IMR-90 (cell line): ENCODE measurements at regions not wholly inside any gene's neighbourhood (a gene's known extent, or its start where the extent isn't known, plus 50 kb on each side); places are given as distances from the start of the nearest gene placed in this dataset.

Experiments used
- ATAC-seq: fragments of 200-7000 bp; cut with Tn5 transposase; 2 replicates; pipeline ENCODE4 v1.9.1; 2020; ENCODE audit warnings: low read depth, mild to moderate bottlenecking, moderate library complexity
- BruUV-seq: library from RNA; stranded (reverse); fragments of 400-500 nt; replicated peaks from 2 replicates; lab custom pipeline; 2021; lab: Mats Ljungman, UMichigan
- CTCF ChIA-PET: fragments of 300-600 bp; formaldehyde crosslinking; extraction: SDS; loops from one replicate; lab custom pipeline; 2021; ENCODE audit warnings: antibody characterized with exemption; lab: Yijun Ruan, JAX
- POLR2A ChIA-PET: fragments of 300-600 bp; sonication (Branson Sonifier 250); formaldehyde crosslinking; loops from one replicate; lab custom pipeline; 2022; ENCODE audit warnings: antibody characterized with exemption; ENCODE audit not compliant: unreplicated experiment; lab: Charles Lee
- DNase-seq: peaks from one replicate; pipeline ENCODE4 v3.0.0; 2013
- H2AFZ ChIP-seq: replicated peaks from 2 replicates; pipeline ENCODE3; 2013; ENCODE audit warnings: low read length, mild to moderate bottlenecking; ENCODE audit not compliant: poor library complexity
- H2AK5ac ChIP-seq: 2 replicates; pipeline ENCODE4 v1.6.1; 2013; ENCODE audit warnings: low read depth, low read length, inconsistent platforms
- H2AK9ac ChIP-seq: replicated peaks from 2 replicates; pipeline ENCODE3; 2013; ENCODE audit warnings: mild to moderate bottlenecking, low read depth, low read length, moderate library complexity; ENCODE audit not compliant: poor library complexity
- H2BK120ac ChIP-seq: 2 replicates; pipeline ENCODE4 v1.6.1; 2013; ENCODE audit warnings: low read depth, low read length, inconsistent platforms
- H2BK15ac ChIP-seq: 3 replicates; pipeline ENCODE4 v1.6.1; 2013; ENCODE audit warnings: low read depth, low read length, inconsistent platforms
- H2BK20ac ChIP-seq: 2 replicates; pipeline ENCODE4 v1.6.1; 2013; ENCODE audit warnings: low read depth, mild to moderate bottlenecking, inconsistent platforms, low read length, moderate library complexity
- H2BK5ac ChIP-seq: 2 replicates; pipeline ENCODE4 v1.6.1; 2013; ENCODE audit warnings: mild to moderate bottlenecking, low read depth, low read length, inconsistent platforms; ENCODE audit not compliant: poor library complexity, severe bottlenecking
- H3K14ac ChIP-seq: replicated peaks from 2 replicates; pipeline ENCODE4 v1.6.1; 2013; ENCODE audit warnings: low read depth, low read length, inconsistent platforms
- H3K18ac ChIP-seq: 2 replicates; pipeline ENCODE4 v1.6.1; 2013; ENCODE audit warnings: low read depth, low read length, control low read depth
- H3K23ac ChIP-seq: 2 replicates; pipeline ENCODE4 v1.6.1; 2013; ENCODE audit warnings: low read depth, low read length, inconsistent platforms
- H3K27ac ChIP-seq: 2 replicates; pipeline ENCODE4 v1.5.1; 2013; ENCODE audit warnings: mild to moderate bottlenecking, control low read depth, low read length; ENCODE audit not compliant: insufficient read depth
- H3K27me3 ChIP-seq: 2 replicates; pipeline ENCODE4 v1.6.1; 2013; ENCODE audit warnings: low read length; ENCODE audit not compliant: control insufficient read depth, insufficient read depth
- H3K36me3 ChIP-seq: 2 replicates; pipeline ENCODE4 v1.6.1; 2013; ENCODE audit warnings: low read length, mixed read lengths; ENCODE audit not compliant: control insufficient read depth, insufficient read depth
- H3K4ac ChIP-seq: 2 replicates; pipeline ENCODE4 v1.6.1; 2013; ENCODE audit warnings: low read depth, low read length, inconsistent platforms
- H3K4me1 ChIP-seq: 2 replicates; pipeline ENCODE4 v1.6.1; 2013; ENCODE audit warnings: low read length, mixed read lengths; ENCODE audit not compliant: control insufficient read depth, insufficient read depth
- H3K4me2 ChIP-seq: 2 replicates; pipeline ENCODE4 v1.6.1; 2013; ENCODE audit warnings: low read depth, mild to moderate bottlenecking, control low read depth, low read length, moderate library complexity
- H3K4me3 ChIP-seq: 2 replicates; pipeline ENCODE4 v1.5.1; 2013; ENCODE audit warnings: low read depth, mild to moderate bottlenecking, control low read depth, low read length, moderate library complexity; ENCODE audit not compliant: insufficient read depth
- H3K56ac ChIP-seq: 2 replicates; pipeline ENCODE4 v1.6.1; 2013; ENCODE audit warnings: low read length, inconsistent platforms; ENCODE audit not compliant: insufficient read depth; ENCODE audit errors: extremely low read depth
- H3K79me1 ChIP-seq, 2 experiments: 2 replicates each; pipeline ENCODE4 v1.6.1; 2013; ENCODE audit warnings: low read length in 2 of 2, inconsistent platforms in 1 of 2, low read depth in 1 of 2
- H3K9ac ChIP-seq: 2 replicates; pipeline ENCODE4 v1.6.1; 2013; ENCODE audit warnings: low read depth, low read length, control low read depth
- H3K9me1 ChIP-seq: 2 replicates; pipeline ENCODE4 v1.6.1; 2013; ENCODE audit warnings: low read length, inconsistent platforms; ENCODE audit not compliant: insufficient read depth
- H3K9me3 ChIP-seq: 2 replicates; pipeline ENCODE4 v1.6.1; 2013; ENCODE audit warnings: low read length; ENCODE audit not compliant: control insufficient read depth, insufficient read depth
- H4K20me1 ChIP-seq: 2 replicates; pipeline ENCODE4 v1.6.1; 2013; ENCODE audit warnings: low read length, inconsistent platforms; ENCODE audit not compliant: insufficient read depth
- H4K5ac ChIP-seq: 2 replicates; pipeline ENCODE4 v1.6.1; 2013; ENCODE audit warnings: mild to moderate bottlenecking, low read depth, low read length, control low read depth
- H4K8ac ChIP-seq, 2 experiments: 2 replicates each; pipeline ENCODE4 v1.6.1; 2013; ENCODE audit warnings: low read depth in 2 of 2, low read length in 2 of 2, control low read depth in 1 of 2, inconsistent platforms in 1 of 2
- H4K91ac ChIP-seq: 2 replicates; pipeline ENCODE4 v1.6.1; 2013; ENCODE audit warnings: low read depth, low read length, inconsistent platforms; ENCODE audit not compliant: insufficient read depth
- MAFK ChIP-seq: IDR thresholded peaks from 2 replicates; pipeline ENCODE4 v1.6.1; 2012; ENCODE audit warnings: low read depth, low read length, improper control_type of control experiment
- RAD21 ChIP-seq: IDR thresholded peaks from 2 replicates; pipeline ENCODE4 v1.6.1; 2012; ENCODE audit warnings: low read length, improper control_type of control experiment
- dilution Hi-C: fragments of 300-500 bp; cut with HindIII; formaldehyde crosslinking; loops from one replicate; pipeline ENCODE4 v1.14.3; 2018; ENCODE audit warnings: low sequenced_read_pairs; ENCODE audit not compliant: unreplicated experiment
- in situ Hi-C: fragments of 300-500 bp; cut with MboI; formaldehyde crosslinking; loops from 3 replicates; pipeline ENCODE4 v1.14.3; 2019; ENCODE audit warnings: low sequenced_read_pairs, inconsistent platforms, mixed read lengths
- intact Hi-C: fragments of 100-400 bp; cut with micrococcal nuclease; formaldehyde crosslinking; loops from 2 replicates; pipeline ENCODE4 v1.10.0; 2022

GRCh38 chr3:66145408-66145733 is 75.4 kb upstream of the SLC25A26 start:
- intact Hi-C loops (no loop called here), dilution Hi-C loops (no loop called here), in situ Hi-C loops (loop anchor here (10.0 kb wide), 1 partner anchor 361 kb away; no protein-coding TSS in a partner anchor)
- no TSS peak for BruUV-seq
- Histone ChIP-seq H4K20me1 (no peaks in the 10 kb centered on the region), H3K9me3 (no peaks in the 10 kb centered on the region), H3K4me2 (no peak overlapping the region), H2BK15ac (no peak overlapping the region), H3K4ac (no peak overlapping the region), H3K14ac (no peak overlapping the region), H4K8ac (no peak overlapping the region), H3K18ac (no peak overlapping the region), H4K91ac (no peak overlapping the region), H3K56ac (no peak overlapping the region), H3K27ac (no peak overlapping the region), H2BK120ac (no peak overlapping the region), H3K4me3 (no peak overlapping the region), H2AK9ac (no peak overlapping the region), H2BK5ac (no peak overlapping the region), H4K5ac (no peak overlapping the region), H3K4me1 (no peaks in the 10 kb centered on the region), H3K9ac (no peak overlapping the region), H2AK5ac (no peak overlapping the region), H2BK20ac (no peak overlapping the region), H3K79me1 (no peaks in the 10 kb centered on the region), H3K36me3 (no peaks in the 10 kb centered on the region), H3K23ac (no peak overlapping the region), H2AFZ (no peak overlapping the region), H3K27me3 (no peaks in the 10 kb centered on the region), H3K9me1 (no peaks in the 10 kb centered on the region)
- DNase-seq (no peak), ATAC-seq (no peak)
- no peak for TF ChIP-seq RAD21
- peak; percentile 85 for TF ChIP-seq MAFK
- ChIA-PET POLR2A (no interaction called here), CTCF (no interaction called here)
